ENCODE measurements at regions not wholly inside any gene's neighbourhood (a gene's known extent, or its start where the extent isn't known, plus 50 kb on each side); places are given as distances from the start of the nearest gene placed in this dataset.
"Not testable (repeated sequence)": the region's sequence is repeated elsewhere in the genome, so short reads cannot be mapped to it uniquely, and the experiment has no call there.

DNA sequence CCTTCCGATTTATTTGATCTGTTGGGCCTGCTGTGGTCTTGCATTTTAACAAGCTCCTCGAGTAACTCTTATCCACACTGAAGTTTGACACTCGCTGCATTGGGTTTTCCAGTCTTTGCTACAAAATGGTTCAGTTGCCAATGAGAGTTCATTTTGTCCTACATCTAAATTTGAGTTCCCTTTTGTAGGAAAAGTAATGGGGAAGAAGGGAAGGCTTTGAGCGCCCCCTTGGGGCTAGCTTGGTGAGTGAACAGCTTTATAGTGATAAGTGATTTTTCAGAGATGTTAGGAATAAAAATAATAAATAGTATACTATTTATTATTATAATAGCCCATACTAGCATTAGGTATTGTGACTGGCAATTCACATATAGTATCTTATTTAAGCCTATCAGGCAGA is 89.9 kb upstream of the GNAQ start:
- peak; percentile 58 for DNase-seq

DNA sequence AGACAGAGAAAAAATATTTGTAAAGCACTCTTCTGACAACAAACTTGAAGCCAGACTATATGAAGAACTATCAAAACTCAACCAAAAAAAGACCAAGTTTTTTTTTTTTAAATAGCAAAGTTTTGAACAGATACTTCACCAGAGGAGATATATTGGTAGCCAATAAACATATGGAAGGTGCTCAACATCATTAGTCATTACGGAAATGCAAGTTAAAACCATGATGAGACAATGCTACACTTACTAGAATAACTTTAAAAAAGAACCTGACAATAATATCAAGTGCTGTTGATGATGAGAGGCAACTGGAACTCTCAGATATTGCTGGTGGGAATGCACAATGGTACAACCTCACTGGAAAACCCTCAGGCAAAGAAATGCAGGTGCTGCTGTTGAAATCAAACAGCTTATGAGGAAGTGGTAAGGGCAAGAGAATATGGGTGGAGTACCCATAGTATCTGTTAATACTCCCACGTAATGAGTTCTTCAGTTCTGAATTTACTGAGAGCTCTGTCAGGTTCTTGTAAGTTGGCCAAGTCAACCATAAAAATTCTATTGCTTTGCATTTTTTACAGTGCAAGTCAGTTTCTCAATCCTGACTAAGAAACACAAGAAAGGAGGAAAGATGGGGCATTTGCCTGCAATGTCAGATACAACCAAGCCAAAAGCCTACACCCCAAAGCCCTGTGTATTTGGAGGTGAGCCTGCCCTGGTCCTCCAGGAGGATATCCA is 87.3 kb upstream of the GNAQ start:
- DNase-seq = no peak

DNA sequence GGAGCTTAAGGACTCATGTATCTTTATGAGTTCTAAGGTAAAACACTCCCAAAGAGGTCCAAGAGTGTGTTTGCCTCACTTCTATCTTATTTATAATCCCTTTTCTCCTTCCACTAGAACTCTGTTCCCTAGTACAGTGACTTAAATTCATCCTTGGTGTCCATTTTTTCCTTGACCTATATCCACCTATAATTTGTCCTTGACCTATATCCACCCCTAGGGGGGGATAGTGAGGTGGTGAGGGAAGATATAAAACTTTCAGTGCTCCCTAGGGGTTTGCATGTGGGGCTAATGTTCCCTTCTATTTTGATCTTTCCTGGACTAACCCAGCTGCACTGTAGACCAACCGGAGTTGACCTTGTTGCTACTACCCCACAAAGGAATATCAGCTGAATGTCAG is 83.5 kb upstream of the GNAQ start:
- no peak for DNase-seq

DNA sequence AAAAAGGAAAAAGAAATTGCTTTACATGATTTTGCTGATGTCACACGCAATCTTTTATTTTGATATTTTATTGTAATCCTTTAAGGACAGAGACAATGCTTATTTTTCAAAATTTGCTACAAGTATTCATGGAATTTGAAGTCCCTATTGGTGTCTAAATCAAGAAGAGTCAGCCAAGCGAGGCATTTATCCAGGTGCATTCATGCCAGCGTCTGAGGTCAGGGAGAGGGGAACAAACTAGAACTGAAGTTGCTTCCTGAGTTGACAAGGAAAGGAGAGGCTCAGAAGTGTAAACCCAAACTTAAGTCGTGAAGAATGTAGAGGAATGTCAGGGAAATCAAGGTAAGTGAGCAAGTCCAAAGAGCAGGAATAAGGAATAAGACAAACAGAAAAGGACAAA is 83.0 kb upstream of the GNAQ start:
- DNase-seq = no peak

DNA sequence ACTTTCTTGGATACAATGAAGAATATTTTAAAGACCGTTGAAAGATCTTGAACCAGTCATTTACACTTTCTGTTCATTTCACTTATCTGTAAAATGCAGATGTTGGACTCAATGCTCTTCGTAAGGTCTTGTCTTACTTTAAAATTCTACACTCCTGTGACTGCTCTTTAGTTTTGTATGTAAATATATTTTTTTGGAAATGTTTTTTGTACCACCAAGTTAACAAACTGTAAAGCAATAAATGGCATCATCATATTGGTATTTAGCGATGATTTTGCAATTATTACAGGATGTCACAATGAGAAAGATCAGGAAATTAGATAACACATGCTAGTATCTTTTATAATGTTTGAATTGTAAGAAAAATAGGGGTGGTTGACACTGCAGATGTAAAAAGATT is 80.8 kb upstream of the GNAQ start:
- no peak for DNase-seq

DNA sequence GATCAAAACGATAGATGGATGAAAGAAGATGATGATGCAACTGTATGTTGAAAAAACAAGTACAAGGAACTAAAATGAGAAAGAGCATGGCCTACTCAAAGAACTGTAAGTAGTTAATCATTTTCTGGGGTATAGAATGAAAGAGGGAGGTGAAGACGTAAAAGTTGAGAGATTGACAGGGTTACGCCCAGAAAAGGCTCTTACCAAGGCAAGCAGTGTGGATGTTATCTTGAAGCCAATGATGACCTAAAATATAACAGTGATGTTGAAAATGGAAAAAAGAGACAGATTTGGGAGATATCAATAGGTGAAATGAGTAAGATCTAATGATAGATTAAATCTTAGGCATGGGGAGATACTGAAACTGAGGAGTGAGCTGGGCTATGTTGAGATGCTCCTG is 80.4 kb upstream of the GNAQ start:
- no peak for DNase-seq

DNA sequence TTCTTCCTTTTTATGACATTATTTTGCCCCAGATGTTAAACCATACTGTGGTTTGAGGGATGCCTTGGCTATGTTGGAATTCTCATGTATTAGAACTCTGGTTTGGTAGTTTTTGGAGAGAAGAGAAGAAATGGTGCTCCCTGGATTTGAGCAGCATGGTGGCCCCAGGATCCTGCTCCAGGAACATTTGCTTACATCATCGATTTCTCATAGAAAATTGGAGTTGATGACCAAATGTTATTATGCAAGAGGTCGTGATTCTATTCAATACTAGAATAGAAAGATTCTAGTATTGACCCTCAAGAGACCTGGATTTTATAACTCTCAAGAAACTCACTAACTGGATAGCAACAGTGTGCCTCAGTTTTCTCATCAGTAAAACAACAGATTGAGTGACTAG is 77.5 kb upstream of the GNAQ start:
- no peak for DNase-seq

DNA sequence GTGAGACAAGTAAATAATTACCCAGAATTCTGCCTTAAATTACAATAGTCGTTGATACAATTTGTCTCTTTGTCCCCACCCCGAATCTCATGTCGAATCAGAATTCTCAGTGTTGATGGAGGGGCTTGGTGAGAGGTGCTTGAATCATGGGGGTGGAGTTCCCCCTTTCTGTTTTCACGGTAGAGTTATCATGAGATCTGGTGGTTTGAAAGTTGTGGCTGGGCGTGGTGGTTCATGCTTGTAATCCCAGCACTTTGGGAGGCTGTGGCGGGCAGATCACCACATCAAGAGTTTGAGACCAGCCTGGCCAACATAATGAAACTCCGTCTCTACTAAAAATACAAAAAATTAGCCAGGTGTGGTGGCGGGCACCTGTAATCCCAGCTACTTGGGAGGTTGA is 75.0 kb upstream of the GNAQ start:
- DNase-seq = not testable (repeated sequence)

DNA sequence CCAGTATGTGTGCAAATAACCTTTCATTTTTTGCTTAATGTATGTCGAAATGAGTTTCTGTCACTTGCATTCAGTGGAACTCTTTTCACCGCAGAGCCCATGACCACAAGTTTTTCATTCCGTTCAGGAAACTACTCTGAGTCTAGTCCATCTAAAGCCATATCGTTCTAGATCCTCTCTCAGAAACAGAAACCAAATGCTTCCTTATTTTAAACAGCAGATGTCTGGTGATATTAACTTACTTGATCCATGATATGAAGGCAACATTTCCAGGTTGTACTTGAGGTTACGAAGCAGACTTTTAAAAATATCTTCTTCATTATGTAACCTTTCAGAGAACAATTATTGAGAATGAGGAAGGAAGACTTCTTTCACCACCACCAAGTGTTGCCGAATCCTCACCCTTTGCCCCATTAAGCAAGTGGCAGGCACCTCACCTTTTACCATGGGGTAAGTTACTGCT is 72.4 kb upstream of the GNAQ start:
- no peak for DNase-seq

DNA sequence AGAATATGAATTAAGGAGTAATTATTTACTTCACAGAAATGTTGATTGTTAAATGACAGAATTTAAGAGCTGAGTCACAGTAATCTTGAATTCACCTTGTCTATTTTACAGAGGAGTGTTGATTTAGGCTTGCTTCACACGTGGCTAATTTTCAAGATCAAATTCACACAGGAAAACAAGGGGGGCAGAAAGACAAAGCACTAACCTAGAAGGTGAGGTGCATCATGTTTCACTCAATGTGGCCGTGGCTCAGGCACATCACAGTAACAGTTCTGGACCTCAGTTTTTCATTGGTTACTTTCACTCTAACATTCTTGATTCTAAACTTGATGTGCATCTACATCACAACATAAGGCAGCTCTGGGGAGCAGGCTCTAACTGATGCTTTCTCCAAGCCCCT is 69.6 kb upstream of the GNAQ start:
- no peak for DNase-seq

DNA sequence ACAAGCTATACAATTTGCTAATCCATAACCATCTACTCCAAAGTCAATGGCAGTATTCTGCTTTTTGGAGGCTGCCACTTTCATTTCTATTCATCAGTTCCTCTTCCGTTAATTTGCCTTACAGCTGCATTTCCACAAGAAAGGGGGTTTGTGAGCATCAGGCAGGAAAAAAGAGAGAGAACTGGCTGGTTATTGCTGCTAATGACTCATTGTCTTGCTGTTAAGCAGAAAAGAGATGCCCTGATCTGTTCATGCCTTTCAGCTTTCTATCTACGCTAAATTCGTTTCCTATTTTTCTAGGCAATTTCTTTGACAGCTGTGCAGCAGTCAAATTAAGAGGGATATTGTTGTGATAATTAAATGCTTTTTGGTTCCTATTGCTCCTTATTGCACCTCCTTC is 65.9 kb upstream of the GNAQ start:
- no peak for DNase-seq

DNA sequence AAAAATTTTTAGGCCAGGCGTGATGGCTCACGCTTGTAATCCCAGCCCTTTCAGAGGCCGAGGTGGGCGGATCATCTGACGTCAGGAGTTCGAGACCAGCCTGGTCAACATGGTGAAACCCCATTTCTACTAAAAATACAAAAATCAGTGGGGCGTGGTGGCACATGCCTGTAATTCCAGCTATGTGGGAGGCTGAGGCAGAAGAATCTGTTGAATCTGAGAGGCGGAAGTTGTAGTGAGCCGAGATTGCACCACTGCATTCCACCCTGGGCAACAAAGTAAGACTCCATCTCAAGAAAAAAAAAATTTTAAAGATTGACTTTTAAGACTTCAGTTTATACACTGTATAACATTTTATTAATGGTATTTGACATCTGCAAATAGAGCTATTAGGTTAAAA is 60.1 kb upstream of the GNAQ start:
- DNase-seq = no peak

DNA sequence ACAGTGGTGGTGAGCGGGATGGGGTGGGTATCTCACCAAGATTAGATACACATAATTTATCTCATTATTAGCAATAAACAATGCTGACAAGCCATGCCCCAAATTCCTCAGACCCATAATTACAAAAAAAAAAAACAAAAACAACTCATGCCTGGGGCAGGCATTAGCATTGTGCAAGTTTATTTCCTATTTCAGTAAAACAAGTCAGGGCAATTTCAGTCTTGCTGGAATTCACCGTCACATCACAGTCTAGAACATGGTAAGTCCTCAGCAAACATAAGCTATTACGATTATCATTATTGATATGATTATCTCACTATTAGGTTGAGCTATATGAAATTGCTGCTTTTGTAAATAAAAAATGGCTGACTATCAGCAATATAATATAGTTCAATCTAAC is 57.5 kb upstream of the GNAQ start:
- no peak for DNase-seq

DNA sequence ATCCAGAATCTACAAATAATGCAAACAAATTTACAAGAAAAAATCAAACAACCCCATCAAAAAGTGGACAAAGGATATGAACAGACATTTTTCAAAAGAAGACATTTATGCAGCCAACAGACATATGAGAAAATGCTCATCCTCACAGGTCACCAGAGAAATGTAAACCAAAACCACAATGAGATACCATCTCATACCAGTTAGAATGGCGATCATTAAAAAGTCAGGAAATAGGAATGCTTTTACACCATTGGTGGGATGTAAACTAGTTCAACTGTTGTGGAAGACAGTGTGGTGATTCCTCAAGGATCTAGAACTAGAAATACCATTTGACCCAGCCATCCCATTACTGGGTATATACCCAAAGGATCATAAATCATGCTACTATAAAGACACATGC is 56.6 kb upstream of the GNAQ start:
- not testable (repeated sequence) for DNase-seq
